ENCODE measurements at regions not wholly inside any gene's neighbourhood (a gene's known extent, or its start where the extent isn't known, plus 50 kb on each side); places are given as distances from the start of the nearest gene placed in this dataset.

- DNase-seq: no peak
- in situ Hi-C loops (cut with HindIII; ENCODE audit: low pct_ligation_motif_present, low pct_unique_long_range_greater_than_20kb, low sequenced_read_pairs): no loop called here
Observed at GRCh38 chr4:78720994-78721677, 55.0 kb upstream of the BMP2K start.

GRCh38 chr4:78721747-78722146 lies 54.4 kb upstream of the BMP2K start:
- no peak for DNase-seq
- in situ Hi-C loops (cut with HindIII; ENCODE audit: low pct_ligation_motif_present, low pct_unique_long_range_greater_than_20kb, low sequenced_read_pairs): no loop called here

- no peak for DNase-seq
- in situ Hi-C loops (cut with HindIII; ENCODE audit: low pct_ligation_motif_present, low pct_unique_long_range_greater_than_20kb, low sequenced_read_pairs): no loop called here
Observed at GRCh38 chr4:78722320-78722719, 53.8 kb upstream of the BMP2K start.

GRCh38 chr4:78722878-78723277 lies 53.3 kb upstream of the BMP2K start:
- in situ Hi-C loops (cut with HindIII; ENCODE audit: low pct_ligation_motif_present, low pct_unique_long_range_greater_than_20kb, low sequenced_read_pairs): no loop called here

More at GRCh38 chr4:78722878-78723277, 53.3 kb upstream of the BMP2K start:
- DNase-seq: no peak

Measured in ACHN (cell line).